H9 (cell line): ENCODE measurements at regions not wholly inside any gene's neighbourhood (a gene's known extent, or its start where the extent isn't known, plus 50 kb on each side); places are given as distances from the start of the nearest gene placed in this dataset.

Experiments used
- DNase-seq: peaks from one replicate; pipeline ENCODE4 v3.0.0-alpha.2; 2017
- H2AFZ ChIP-seq: one replicate; pipeline ENCODE4 v1.6.1; 2013; ENCODE audit warnings: mild to moderate bottlenecking, low read length, control low read depth, moderate library complexity
- H2AK5ac ChIP-seq: 2 replicates; pipeline ENCODE4 v1.6.1; 2013; ENCODE audit warnings: low read length, control low read depth, mixed read lengths; ENCODE audit not compliant: insufficient read length
- H2BK120ac ChIP-seq: one replicate; pipeline ENCODE4 v1.6.1; 2013; ENCODE audit warnings: low read depth, mild to moderate bottlenecking, low read length, control low read depth, inconsistent platforms; ENCODE audit not compliant: poor library complexity, severe bottlenecking
- H2BK12ac ChIP-seq: 2 replicates; pipeline ENCODE4 v1.6.1; 2013; ENCODE audit warnings: low read length, control low read depth, mixed read lengths, low read depth; ENCODE audit not compliant: insufficient read length
- H2BK15ac ChIP-seq: 2 replicates; pipeline ENCODE4 v1.6.1; 2013; ENCODE audit warnings: low read depth, low read length, control low read depth
- H2BK20ac ChIP-seq: one replicate; pipeline ENCODE4 v1.6.1; 2013; ENCODE audit warnings: low read depth, mild to moderate bottlenecking, low read length, control low read depth, inconsistent platforms; ENCODE audit not compliant: poor library complexity, severe bottlenecking
- H2BK5ac ChIP-seq: 2 replicates; pipeline ENCODE4 v1.6.1; 2013; ENCODE audit warnings: low read length, control low read depth, mixed read lengths; ENCODE audit not compliant: insufficient read length
- H3K14ac ChIP-seq: 2 replicates; pipeline ENCODE4 v1.6.1; 2013; ENCODE audit warnings: low read length, control low read depth; ENCODE audit not compliant: insufficient read depth
- H3K18ac ChIP-seq: 2 replicates; pipeline ENCODE4 v1.6.1; 2013; ENCODE audit warnings: low read depth, mild to moderate bottlenecking, mixed read lengths, low read length, control low read depth; ENCODE audit not compliant: insufficient read length
- H3K23ac ChIP-seq: 2 replicates; pipeline ENCODE4 v1.6.1; 2013; ENCODE audit warnings: low read length, control low read depth, mixed read lengths, low read depth; ENCODE audit not compliant: insufficient read length
- H3K23me2 ChIP-seq: 2 replicates; pipeline ENCODE4 v1.6.1; 2013; ENCODE audit warnings: low read depth, mild to moderate bottlenecking, mixed read lengths, low read length, control low read depth; ENCODE audit not compliant: insufficient read length, poor library complexity, severe bottlenecking
- H3K27ac ChIP-seq: 2 replicates; pipeline ENCODE4 v1.5.1; 2013; ENCODE audit warnings: low read length, control low read depth, mixed read lengths, low read depth; ENCODE audit not compliant: insufficient read length
- H3K27me3 ChIP-seq: 2 replicates; pipeline ENCODE4 v1.6.1; 2013; ENCODE audit warnings: low read length, control low read depth, inconsistent platforms; ENCODE audit not compliant: insufficient read depth
- H3K4ac ChIP-seq: 2 replicates; pipeline ENCODE4 v1.6.1; 2013; ENCODE audit warnings: low read depth, mild to moderate bottlenecking, control low read depth, inconsistent platforms, low read length, moderate library complexity
- H3K4me1 ChIP-seq: 2 replicates; pipeline ENCODE4 v1.6.1; 2013; ENCODE audit warnings: low read length, control low read depth, inconsistent platforms; ENCODE audit not compliant: insufficient read depth
- H3K4me2 ChIP-seq: 2 replicates; pipeline ENCODE4 v1.6.1; 2013; ENCODE audit warnings: low read length, control low read depth, mixed read lengths; ENCODE audit not compliant: insufficient read length, insufficient read depth
- H3K56ac ChIP-seq: 2 replicates; pipeline ENCODE4 v1.6.1; 2013; ENCODE audit warnings: low read depth, mild to moderate bottlenecking, mixed read lengths, low read length, control low read depth; ENCODE audit not compliant: insufficient read length
- H3K79me1 ChIP-seq: 2 replicates; pipeline ENCODE4 v1.6.1; 2013; ENCODE audit warnings: low read depth, mild to moderate bottlenecking, moderate library complexity, low read length, control low read depth, inconsistent platforms; ENCODE audit not compliant: insufficient read depth, poor library complexity, severe bottlenecking
- H3K79me2 ChIP-seq: 2 replicates; pipeline ENCODE4 v1.6.1; 2013; ENCODE audit warnings: low read length, control low read depth, inconsistent platforms; ENCODE audit not compliant: insufficient read depth
- H3K9ac ChIP-seq: 2 replicates; pipeline ENCODE4 v1.6.1; 2013; ENCODE audit warnings: low read length, control low read depth, mixed read lengths; ENCODE audit not compliant: insufficient read length; ENCODE audit errors: extremely low read depth
- H3K9me3 ChIP-seq: one replicate; pipeline ENCODE4 v1.6.1; 2013; ENCODE audit warnings: low read depth, low read length, inconsistent platforms; ENCODE audit not compliant: control insufficient read depth
- H3T11ph ChIP-seq: one replicate; pipeline ENCODE4 v1.6.1; 2013; ENCODE audit warnings: mild to moderate bottlenecking, low read length, control low read depth, inconsistent platforms
- H4K20me1 ChIP-seq: one replicate; pipeline ENCODE4 v1.6.1; 2013; ENCODE audit not compliant: control insufficient read depth, insufficient read length, insufficient read depth
- H4K5ac ChIP-seq: 2 replicates; pipeline ENCODE4 v1.6.1; 2013; ENCODE audit warnings: low read depth, mild to moderate bottlenecking, mixed read lengths, low read length, control low read depth; ENCODE audit not compliant: insufficient read length
- H4K8ac ChIP-seq: replicated peaks from 2 replicates; pipeline ENCODE4 v1.6.1; 2013; ENCODE audit warnings: low read length, control low read depth, mixed read lengths, low read depth; ENCODE audit not compliant: insufficient read length
- H4K91ac ChIP-seq: 2 replicates; pipeline ENCODE4 v1.6.1; 2013; ENCODE audit warnings: low read depth, mild to moderate bottlenecking, moderate library complexity, mixed read lengths, low read length, control low read depth; ENCODE audit not compliant: insufficient read length
- H3K27ac Mint-ChIP-seq, 3 experiments: 2 replicates in 2 of 3; 3 replicates in 1 of 3; pipeline ENCODE4 v1.8.0; 2020 to 2021; ENCODE audit warnings: mixed read lengths in 3 of 3, mild to moderate bottlenecking in 1 of 3, moderate library complexity in 1 of 3
- H3K27me3 Mint-ChIP-seq: 2 replicates; pipeline ENCODE4 v1.8.0; 2021; ENCODE audit warnings: low read depth, mild to moderate bottlenecking, moderate library complexity, mixed read lengths
- H3K36me3 Mint-ChIP-seq, 3 experiments: 2 replicates in 2 of 3; 3 replicates in 1 of 3; pipeline ENCODE4 v1.8.0; 2020 to 2021; ENCODE audit warnings: low read depth in 3 of 3, mixed read lengths in 3 of 3; ENCODE audit not compliant: insufficient read depth in 1 of 3
- H3K4me1 Mint-ChIP-seq, 2 experiments: 2 replicates each; pipeline ENCODE4 v1.8.0; 2020; ENCODE audit warnings: mixed read lengths in 2 of 2
- H3K4me3 Mint-ChIP-seq, 2 experiments: 2 replicates in 1 of 2; 3 replicates in 1 of 2; pipeline ENCODE4 v1.8.0; 2020 to 2021; ENCODE audit warnings: mild to moderate bottlenecking in 2 of 2, mixed read lengths in 2 of 2, moderate library complexity in 1 of 2
- H3K9me3 Mint-ChIP-seq, 2 experiments: 2 replicates in 1 of 2; 3 replicates in 1 of 2; pipeline ENCODE4 v1.8.0; 2020; ENCODE audit warnings: mild to moderate bottlenecking in 2 of 2, mixed read lengths in 2 of 2, moderate library complexity in 1 of 2
- CTCF ChIP-seq: fragments of 200-600 bp; sonication (generic); conservative IDR thresholded peaks from 3 replicates; pipeline ENCODE4 v1.8.0; 2021; ENCODE audit warnings: antibody characterized with exemption, mild to moderate bottlenecking
- WGBS: extraction: QIAGEN DNeasy Blood & Tissue Kit; methylation state at CpG from one replicate; pipeline ENCODE4 v1.1.7; 2013; ENCODE audit warnings: missing lambda C conversion rate, low lambda C conversion rate, mixed read lengths; ENCODE audit not compliant: insufficient read length; ENCODE audit errors: extremely low coverage; 5-methylcytosine and 5-hydroxymethylcytosine counted together

GRCh38 chr7:131145026-131145425, 182.7 kb upstream of the MKLN1 start:
- Histone ChIP-seq H3K18ac (no peak overlapping the region), H2AFZ (no peak overlapping the region), H2BK120ac (no peak overlapping the region), H3K4me2 (no peak overlapping the region), H3K14ac (no peak overlapping the region), H3K4ac (no peak overlapping the region), H3K23ac (no peak overlapping the region), H3T11ph (no peak overlapping the region), H3K79me2 (no peaks in the 10 kb centered on the region), H4K91ac (no peak overlapping the region), H3K23me2 (no peaks in the 10 kb centered on the region), H3K79me1 (no peaks in the 10 kb centered on the region), H4K5ac (no peak overlapping the region), H3K9ac (no peak overlapping the region), H3K56ac (no peak overlapping the region), H2BK12ac (no peak overlapping the region), H3K4me1 (no peaks in the 10 kb centered on the region), H2BK20ac (no peak overlapping the region), H2AK5ac (no peak overlapping the region), H4K20me1 (no peaks in the 10 kb centered on the region), H4K8ac (no peak overlapping the region), H2BK5ac (no peak overlapping the region), H2BK15ac (no peak overlapping the region), H3K27me3 (no peaks in the 10 kb centered on the region), H3K9me3 (no peaks in the 10 kb centered on the region), H3K27ac (no peak overlapping the region)
- H3K4me3 Mint-ChIP-seq, result no peak overlapping the region
- H3K36me3 Mint-ChIP-seq, result peaks cover 0 to 8% (median 0%) of the 10 kb centered on the region in 3 experiments; a peak in 4 of 7 replicates
- DNase-seq, result no peak
- H3K27ac Mint-ChIP-seq, result no peak overlapping the region
- H3K4me1 Mint-ChIP-seq, result no peaks in the 10 kb centered on the region
- no peaks in the 10 kb centered on the region for H3K27me3 Mint-ChIP-seq
- no CpG with 5 or more reads among the region's 8 CpGs for WGBS
- peaks cover 8 to 10% of the 10 kb centered on the region in 2 experiments; a peak in 4 of 5 replicates for H3K9me3 Mint-ChIP-seq
- no peak for TF ChIP-seq CTCF
